ENCODE measurements at regions not wholly inside any gene's neighbourhood (a gene's known extent, or its start where the extent isn't known, plus 50 kb on each side); places are given as distances from the start of the nearest gene placed in this dataset.

- in situ Hi-C loops (cut with MboI; ENCODE audit: low sequenced_read_pairs), result no loop called here
These were observed 110.2 kb upstream of the RPS6KA2 start for GRCh38 chr6:166737261-166737660.

- in situ Hi-C loops (cut with MboI; ENCODE audit: low sequenced_read_pairs), result no loop called here
These were observed 109.6 kb upstream of the RPS6KA2 start for GRCh38 chr6:166736634-166737033.

- in situ Hi-C loops (cut with MboI; ENCODE audit: low sequenced_read_pairs), result no loop called here
These were observed 106.8 kb upstream of the RPS6KA2 start for GRCh38 chr6:166733900-166734299.

GRCh38 chr6:166729658-166730057 lies 102.6 kb upstream of the RPS6KA2 start:
- in situ Hi-C loops (cut with MboI; ENCODE audit: low sequenced_read_pairs), result no loop called here

- in situ Hi-C loops (cut with MboI; ENCODE audit: low sequenced_read_pairs), result no loop called here
These were observed 102.0 kb upstream of the RPS6KA2 start for GRCh38 chr6:166728884-166729530.

GRCh38 chr6:166726201-166726600 lies 99.2 kb upstream of the RPS6KA2 start:
- in situ Hi-C loops (cut with MboI; ENCODE audit: low sequenced_read_pairs), result no loop called here

- in situ Hi-C loops (cut with MboI; ENCODE audit: low sequenced_read_pairs), result no loop called here
These were observed 98.5 kb upstream of the RPS6KA2 start for GRCh38 chr6:166725571-166725970.

- in situ Hi-C loops (cut with MboI; ENCODE audit: low sequenced_read_pairs), result no loop called here
These were observed 97.5 kb upstream of the RPS6KA2 start for GRCh38 chr6:166724576-166724975.

- in situ Hi-C loops (cut with MboI; ENCODE audit: low sequenced_read_pairs), result no loop called here
These were observed 95.7 kb upstream of the RPS6KA2 start for GRCh38 chr6:166722785-166723184.

GRCh38 chr6:166721576-166721975 lies 94.5 kb upstream of the RPS6KA2 start:
- in situ Hi-C loops (cut with MboI; ENCODE audit: low sequenced_read_pairs), result no loop called here

- in situ Hi-C loops (cut with MboI; ENCODE audit: low sequenced_read_pairs), result no loop called here
These were observed 93.8 kb upstream of the RPS6KA2 start for GRCh38 chr6:166720856-166721255.

GRCh38 chr6:166719019-166719418 lies 92.0 kb upstream of the RPS6KA2 start:
- in situ Hi-C loops (cut with MboI; ENCODE audit: low sequenced_read_pairs), result no loop called here

GRCh38 chr6:166718516-166718915 lies 91.5 kb upstream of the RPS6KA2 start:
- in situ Hi-C loops (cut with MboI; ENCODE audit: low sequenced_read_pairs), result no loop called here

GRCh38 chr6:166716910-166717617 lies 90.0 kb upstream of the RPS6KA2 start:
- in situ Hi-C loops (cut with MboI; ENCODE audit: low sequenced_read_pairs), result no loop called here

- in situ Hi-C loops (cut with MboI; ENCODE audit: low sequenced_read_pairs), result no loop called here
These were observed 88.9 kb upstream of the RPS6KA2 start for GRCh38 chr6:166715992-166716391.

GRCh38 chr6:166715065-166715464 lies 88.0 kb upstream of the RPS6KA2 start:
- in situ Hi-C loops (cut with MboI; ENCODE audit: low sequenced_read_pairs), result no loop called here

GRCh38 chr6:166714581-166714980 lies 87.5 kb upstream of the RPS6KA2 start:
- in situ Hi-C loops (cut with MboI; ENCODE audit: low sequenced_read_pairs), result no loop called here

- in situ Hi-C loops (cut with MboI; ENCODE audit: low sequenced_read_pairs), result no loop called here
These were observed 87.1 kb upstream of the RPS6KA2 start for GRCh38 chr6:166714187-166714510.

- in situ Hi-C loops (cut with MboI; ENCODE audit: low sequenced_read_pairs), result no loop called here
These were observed 86.6 kb upstream of the RPS6KA2 start for GRCh38 chr6:166713434-166714186.

GRCh38 chr6:166712286-166713228 lies 85.5 kb upstream of the RPS6KA2 start:
- in situ Hi-C loops (cut with MboI; ENCODE audit: low sequenced_read_pairs), result no loop called here

GRCh38 chr6:166710084-166710483 lies 83.0 kb upstream of the RPS6KA2 start:
- in situ Hi-C loops (cut with MboI; ENCODE audit: low sequenced_read_pairs), result no loop called here

Data from HL-60/S4 (cell line).